Pulmonary artery endothelial cell (primary cell): ENCODE measurements at regions not wholly inside any gene's neighbourhood (a gene's known extent, or its start where the extent isn't known, plus 50 kb on each side); places are given as distances from the start of the nearest gene placed in this dataset.
A peak's percentile ranks its signal among the peaks of the same experiment; 100 is the strongest.
"Not testable (repeated sequence)": the region's sequence is repeated elsewhere in the genome, so short reads cannot be mapped to it uniquely, and the experiment has no call there.

Experiments used
- DNase-seq: peaks from one replicate; pipeline ENCODE4 v3.0.0-alpha.2; 2011; ENCODE audit warnings: low read depth, low spot score

GRCh38 chr3:145013931-145014330, 1042.3 kb downstream of the DIPK2A start:
- no peak for DNase-seq

GRCh38 chr3:145015253-145015652, 1043.6 kb downstream of the DIPK2A start:
- DNase-seq, result no peak

- no peak for DNase-seq
Observed at GRCh38 chr3:145017959-145018358, 1046.3 kb downstream of the DIPK2A start.

GRCh38 chr3:145022447-145022846, 1050.8 kb downstream of the DIPK2A start:
- no peak for DNase-seq

GRCh38 chr3:145024700-145025099, 1053.1 kb downstream of the DIPK2A start:
- DNase-seq, result no peak

- not testable (repeated sequence) for DNase-seq
Observed at GRCh38 chr3:145027186-145027585, 1055.6 kb downstream of the DIPK2A start.

- peak; percentile 19 for DNase-seq
Observed at GRCh38 chr3:145032791-145033190, 1061.2 kb downstream of the DIPK2A start.

- no peak for DNase-seq
Observed at GRCh38 chr3:145035682-145036081, 1064.1 kb downstream of the DIPK2A start.

GRCh38 chr3:145054055-145054454, 1082.4 kb downstream of the DIPK2A start:
- not testable (repeated sequence) for DNase-seq

GRCh38 chr3:145055375-145056076, 1083.9 kb downstream of the DIPK2A start:
- DNase-seq, result no peak

GRCh38 chr3:145058483-145058882, 1086.9 kb downstream of the DIPK2A start:
- no peak for DNase-seq

GRCh38 chr3:145063616-145064015, 1092.0 kb downstream of the DIPK2A start:
- DNase-seq, result no peak

GRCh38 chr3:145070795-145071194, 1090.2 kb downstream of the PLOD2 start:
- no peak for DNase-seq

- DNase-seq, result no peak
Observed at GRCh38 chr3:145079436-145079835, 1081.5 kb downstream of the PLOD2 start.

GRCh38 chr3:145087038-145087437, 1073.9 kb downstream of the PLOD2 start:
- DNase-seq, result no peak

- no peak for DNase-seq
Observed at GRCh38 chr3:145088917-145089316, 1072.1 kb downstream of the PLOD2 start.

- DNase-seq, result no peak
Observed at GRCh38 chr3:145089337-145089736, 1071.6 kb downstream of the PLOD2 start.

- DNase-seq, result peak; percentile 20
Observed at GRCh38 chr3:145094355-145094941, 1066.5 kb downstream of the PLOD2 start.

- DNase-seq, result not testable (repeated sequence)
Observed at GRCh38 chr3:145111141-145111540, 1049.8 kb downstream of the PLOD2 start.

GRCh38 chr3:145116769-145117168, 1044.2 kb downstream of the PLOD2 start:
- DNase-seq, result no peak

GRCh38 chr3:145118303-145118702, 1042.7 kb downstream of the PLOD2 start:
- no peak for DNase-seq

- DNase-seq, result no peak
Observed at GRCh38 chr3:145124900-145125678, 1035.9 kb downstream of the PLOD2 start.
